Renal cortical epithelial cell (primary cell): ENCODE measurements at regions not wholly inside any gene's neighbourhood (a gene's known extent, or its start where the extent isn't known, plus 50 kb on each side); places are given as distances from the start of the nearest gene placed in this dataset.
"Not testable (repeated sequence)": the region's sequence is repeated elsewhere in the genome, so short reads cannot be mapped to it uniquely, and the experiment has no call there.

ENCODE experiments used
- DNase-seq: peaks from one replicate; pipeline ENCODE4 v3.0.0-alpha.2; 2011; ENCODE audit warnings: low read depth

DNA sequence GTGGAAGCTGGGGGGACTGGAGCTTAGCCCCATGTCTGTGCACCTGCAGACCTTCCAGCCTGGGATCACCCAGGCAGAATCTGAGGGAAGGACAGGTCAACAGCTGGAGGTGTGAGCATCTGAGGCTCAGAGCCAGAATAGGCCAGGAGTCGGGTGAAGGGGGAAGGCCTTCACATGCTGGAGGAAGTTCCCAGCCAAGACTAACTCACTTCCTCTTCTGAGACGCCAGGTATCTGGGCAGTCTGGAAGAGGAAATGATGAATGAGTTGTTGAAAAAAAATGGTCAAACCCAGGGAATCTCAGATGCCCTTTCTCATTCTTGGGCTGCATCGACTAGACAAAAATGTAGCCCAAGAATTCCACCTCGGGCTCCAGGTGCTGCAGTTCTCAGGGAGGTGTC is 73.6 kb upstream of the TIAM2 start:
- no peak for DNase-seq

DNA sequence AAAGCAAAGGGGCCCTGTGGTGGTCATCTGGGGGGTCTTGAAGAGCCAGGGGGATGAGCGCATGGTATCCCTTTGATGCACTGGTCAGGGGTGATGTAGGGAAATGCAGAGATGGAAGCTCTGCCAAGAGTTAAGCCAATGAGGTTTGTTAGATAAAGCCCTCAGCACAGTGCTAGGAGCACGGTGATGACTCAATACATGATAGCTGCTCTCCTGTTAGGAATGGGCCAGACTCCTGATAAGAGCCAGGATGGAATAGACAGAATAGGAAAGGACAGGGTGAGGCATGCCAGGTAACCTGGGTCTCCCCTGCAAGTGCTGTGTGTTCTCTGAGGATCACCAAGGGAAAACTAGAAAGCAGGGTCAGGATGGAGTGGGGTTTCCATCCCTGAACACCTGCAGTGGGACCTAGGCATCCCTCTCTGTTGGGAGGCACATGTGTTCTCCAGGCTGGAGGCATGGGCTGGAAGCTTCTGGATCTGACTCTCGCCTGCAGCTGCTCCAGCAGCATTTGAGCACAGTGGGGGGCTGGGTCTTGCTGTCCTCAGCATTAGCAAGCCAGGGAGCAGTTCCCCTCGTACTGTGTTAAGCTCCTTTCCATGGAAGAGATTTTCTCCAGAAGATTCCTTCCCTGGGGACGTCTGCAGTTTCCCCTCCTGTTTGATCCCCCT is 71.8 kb upstream of the TIAM2 start:
- DNase-seq, result no peak

DNA sequence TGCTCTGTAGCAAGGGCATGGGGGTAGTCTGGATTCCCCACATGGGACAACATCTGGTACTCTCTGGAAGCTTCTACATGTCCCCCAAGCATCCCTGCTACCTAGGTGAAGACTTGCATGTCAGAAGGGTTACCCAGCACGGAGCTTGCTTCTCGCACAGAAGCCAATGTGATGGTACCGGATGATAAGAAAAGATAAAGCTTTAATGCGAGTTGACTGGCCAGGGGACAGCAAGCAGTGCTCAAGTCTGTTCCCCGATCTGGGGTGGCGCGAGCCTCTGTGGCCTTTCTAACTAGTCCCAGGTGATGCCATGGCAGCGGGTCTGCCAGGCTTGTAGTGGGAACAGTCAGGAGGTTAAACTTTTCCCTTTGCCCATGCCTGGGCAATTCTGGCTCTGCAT is 70.0 kb upstream of the TIAM2 start:
- no peak for DNase-seq

DNA sequence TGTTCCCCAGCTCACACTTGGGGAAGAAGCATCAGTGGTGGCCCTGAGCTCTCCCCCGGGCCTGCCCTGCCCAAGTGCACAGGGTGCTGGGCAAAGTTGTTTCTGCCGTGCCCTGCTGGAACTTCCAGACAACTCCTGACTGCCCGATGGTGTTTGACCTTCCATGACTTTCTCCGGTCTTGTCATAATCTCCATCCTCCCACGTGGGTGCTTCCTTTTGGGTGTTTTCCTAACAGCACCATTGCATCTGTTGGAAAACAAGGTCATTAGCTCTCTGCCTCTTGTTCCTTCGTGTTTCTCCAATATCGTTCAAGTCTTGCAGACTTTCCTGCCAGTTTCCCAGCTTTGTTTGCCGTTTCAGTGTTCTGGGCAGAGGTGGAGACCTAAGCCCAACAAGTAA is 68.7 kb upstream of the TIAM2 start:
- DNase-seq, result no peak

DNA sequence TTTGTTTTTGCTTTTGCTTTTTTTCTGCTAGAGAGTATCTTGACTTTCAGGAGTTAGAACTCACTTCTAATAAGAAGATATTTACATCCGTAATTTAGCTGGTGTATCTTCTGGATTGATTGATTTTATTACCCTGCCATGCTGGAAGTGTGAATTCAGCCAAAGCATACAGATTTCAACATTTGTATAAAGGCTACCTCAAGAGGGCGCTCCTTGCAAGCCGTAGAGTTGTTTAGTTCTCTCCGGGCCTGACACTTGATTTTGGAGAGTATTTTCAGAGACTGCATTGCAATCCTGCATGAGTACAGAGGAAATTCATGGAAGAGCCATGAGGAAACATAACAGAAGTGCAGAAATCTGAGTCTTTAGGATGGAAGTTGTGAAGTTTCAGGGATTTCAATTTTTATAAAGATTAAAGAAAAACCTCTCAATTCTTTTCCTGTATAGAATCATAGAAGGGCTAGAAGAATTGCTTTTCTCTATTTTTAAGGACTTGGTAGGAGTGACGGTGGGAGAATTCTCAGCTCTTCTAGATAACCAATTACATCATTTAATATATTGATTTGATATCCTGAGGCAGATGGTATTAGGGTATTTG is 66.7 kb upstream of the TIAM2 start:
- DNase-seq, result peak; percentile 49

DNA sequence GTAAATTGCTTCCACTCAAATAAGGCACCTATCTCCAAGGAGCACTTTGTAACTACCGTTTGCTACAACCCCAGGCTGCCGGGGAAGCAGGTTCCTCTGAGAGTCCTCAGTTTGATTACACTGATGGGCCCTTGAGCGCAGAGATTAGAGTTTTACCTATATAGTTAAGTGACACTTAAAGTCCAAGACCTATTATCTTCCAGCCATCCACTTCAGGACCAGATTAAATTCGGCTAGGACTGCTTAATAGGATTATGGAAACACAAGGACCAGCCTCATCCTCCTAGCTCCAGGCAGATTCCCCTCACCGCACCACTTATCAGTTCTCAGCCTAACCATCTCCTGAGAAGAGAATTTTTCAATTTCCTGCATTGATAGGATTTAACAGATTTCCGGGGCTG is 64.7 kb upstream of the TIAM2 start:
- no peak for DNase-seq

DNA sequence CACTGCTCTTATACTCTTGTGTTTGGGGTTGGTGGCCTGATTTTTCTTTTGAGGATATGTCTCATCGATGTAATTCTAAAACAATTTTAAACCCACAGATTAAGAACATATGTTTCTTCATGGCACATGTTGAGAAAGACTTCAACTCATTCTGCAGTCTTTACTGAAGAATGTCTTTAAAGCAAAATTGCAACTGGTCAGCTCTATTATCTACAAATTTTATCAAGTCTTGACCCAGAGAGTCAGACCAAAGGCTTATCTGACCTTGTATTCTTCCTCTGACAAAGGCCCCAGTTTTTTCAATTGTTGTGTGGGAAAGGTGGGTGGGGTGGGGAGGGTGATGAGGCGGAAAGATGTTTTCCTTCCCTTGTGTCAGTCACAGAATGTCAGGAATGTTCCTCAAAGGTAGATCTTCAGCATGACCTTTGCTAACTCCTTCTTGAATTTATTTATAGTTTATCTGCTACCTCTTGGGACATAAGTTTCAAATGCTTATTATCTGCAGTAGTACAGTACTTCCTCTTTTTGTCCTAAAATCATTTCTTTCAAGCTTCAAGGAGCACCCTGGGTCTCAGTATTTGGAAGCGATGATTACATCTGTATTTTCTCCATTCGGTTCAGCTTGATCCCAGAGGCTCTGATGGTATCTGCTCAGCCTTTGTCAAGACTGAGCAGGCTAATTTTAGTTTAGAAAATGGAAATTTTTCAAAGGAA is 63.2 kb upstream of the TIAM2 start:
- DNase-seq, result peak; percentile 42

DNA sequence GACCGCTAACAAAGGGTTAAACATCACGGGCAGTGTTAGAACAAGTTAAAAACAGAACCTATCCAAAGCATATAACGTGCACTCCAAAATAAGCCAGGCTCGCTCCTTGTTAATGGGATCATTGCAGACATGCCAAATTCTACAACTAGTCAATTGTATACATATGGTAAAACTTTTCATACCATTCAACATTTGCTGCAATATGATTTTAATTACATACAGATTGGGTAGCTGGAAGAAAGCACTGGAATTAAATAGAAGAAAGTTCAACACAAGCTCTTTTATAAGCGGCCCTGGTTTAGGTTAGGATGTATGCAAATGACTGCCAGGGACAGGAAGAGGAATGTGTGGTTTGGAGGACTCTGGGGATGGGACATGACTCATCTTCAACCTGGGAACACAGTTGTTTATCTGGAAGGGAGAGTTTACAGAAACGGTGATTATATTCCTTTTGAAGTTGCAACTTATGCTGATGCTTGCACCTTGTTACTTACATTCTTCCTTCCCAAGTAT is 62.5 kb upstream of the TIAM2 start:
- peak; percentile 72 for DNase-seq

DNA sequence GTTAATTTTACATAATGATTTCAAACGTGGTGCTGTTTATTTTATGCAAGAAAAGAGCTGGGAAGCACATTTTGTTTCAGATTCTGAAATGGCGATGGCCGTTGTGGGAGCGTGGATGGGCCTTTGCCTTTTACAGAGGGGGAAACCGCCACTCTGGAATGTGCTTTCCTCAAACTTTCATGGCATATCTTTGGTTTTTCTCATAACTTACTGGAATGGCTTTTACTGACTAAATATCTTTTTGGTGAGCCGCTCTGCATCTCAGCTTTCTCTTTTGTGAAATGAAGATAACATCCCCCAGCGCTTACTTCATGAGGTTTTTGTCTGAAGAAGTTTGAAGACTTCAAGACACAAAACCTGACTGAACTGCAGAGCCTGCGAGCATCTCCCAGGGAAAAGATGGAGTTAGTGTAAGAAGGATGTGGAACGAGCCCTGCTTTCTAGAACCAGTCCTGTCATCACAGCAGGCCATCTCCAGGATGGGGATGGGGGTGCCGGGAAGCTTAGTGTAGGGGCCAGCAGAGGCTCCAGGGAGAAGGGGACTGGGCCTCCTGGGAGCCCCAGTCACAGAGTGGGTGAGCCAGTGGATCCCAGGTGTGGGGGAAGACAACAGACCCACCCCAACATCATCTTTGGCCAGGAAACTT is 61.8 kb upstream of the TIAM2 start:
- DNase-seq, result no peak

DNA sequence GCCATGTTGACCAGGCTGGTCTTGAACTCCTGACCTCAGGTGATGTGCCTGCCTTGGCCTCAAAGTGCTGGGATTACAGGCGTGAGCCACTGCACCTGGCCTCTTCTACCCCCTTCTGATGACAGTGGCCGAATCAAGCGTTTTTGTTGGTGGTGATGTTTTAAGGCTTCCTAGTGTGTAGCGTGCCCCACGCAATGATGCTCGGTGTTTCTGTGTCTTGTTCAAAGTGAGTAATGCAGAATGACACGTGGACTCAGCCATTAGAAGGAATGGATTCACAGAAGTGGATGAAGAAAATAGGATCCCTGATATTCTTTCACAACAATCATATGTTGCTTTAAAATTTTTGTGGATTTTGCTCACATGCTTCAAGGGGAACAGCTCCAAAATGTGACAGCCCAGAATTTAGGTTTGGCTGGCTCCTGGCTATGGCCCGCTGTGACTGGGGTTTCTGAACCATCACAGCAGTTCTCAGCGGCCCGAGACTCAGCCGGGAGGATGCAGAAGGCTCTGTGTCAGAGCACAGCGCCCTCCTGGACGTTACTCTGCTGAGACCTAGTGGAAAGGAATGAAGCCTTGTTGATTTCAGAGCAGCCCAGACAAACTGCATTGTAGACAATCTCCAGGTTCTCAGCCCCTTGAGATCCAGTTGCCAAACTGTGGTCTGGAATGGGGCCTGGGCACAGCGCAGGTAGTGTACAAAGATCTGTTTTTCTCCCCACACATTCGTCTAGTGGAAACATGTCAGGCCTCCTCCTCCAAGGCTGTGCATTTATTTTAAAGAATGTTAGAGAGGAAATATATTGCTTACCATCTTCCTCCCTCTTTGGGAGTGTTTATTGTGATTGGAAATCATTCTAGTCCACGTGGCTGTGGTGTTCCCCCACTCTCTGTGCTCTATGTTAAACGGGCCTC is 57.6 kb upstream of the TIAM2 start:
- peak; percentile 56 for DNase-seq

DNA sequence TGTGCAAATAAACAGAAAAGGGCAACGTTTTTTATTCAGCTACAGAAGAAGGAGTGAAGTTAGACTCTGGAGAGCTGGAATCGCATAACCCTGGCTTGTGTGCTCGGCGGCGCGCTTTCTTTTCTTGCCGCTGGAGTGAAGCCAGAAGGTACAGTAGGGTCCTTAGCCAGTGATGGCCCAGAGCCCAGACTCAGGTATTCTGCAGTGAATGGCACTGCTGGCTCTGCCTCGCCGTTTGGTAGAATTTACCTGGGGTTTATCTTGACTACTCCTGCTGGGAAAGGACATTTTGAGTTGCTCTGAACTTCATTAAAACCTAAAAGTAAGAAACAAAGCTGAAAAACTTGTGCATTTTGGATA is 56.9 kb upstream of the TIAM2 start:
- no peak for DNase-seq

DNA sequence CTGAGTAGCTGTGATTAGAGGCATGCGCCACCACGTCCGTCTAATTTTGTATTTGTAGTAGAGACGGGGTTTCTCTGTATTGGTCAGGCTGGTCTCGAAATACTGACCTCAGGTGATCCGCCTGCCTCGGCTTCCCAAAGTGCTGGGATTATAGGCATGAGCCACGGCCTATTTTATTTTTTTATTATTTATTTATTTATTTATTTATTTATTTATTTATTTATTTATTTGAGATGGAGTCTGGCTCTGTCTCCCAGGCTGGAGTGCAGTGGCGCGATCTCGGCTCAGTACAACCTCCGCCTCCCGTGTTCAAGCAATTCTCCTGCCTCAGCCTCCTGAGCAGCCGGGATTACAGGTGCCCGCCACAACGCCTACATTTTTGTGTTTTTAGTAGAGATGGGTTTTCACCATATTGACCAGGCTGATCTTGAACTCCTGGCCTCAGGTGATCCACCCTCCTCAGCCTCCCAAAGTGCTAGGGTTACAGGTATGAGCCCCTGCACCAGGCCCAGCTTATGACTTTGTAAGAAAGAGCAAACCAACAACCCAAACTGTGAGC is 56.3 kb upstream of the TIAM2 start:
- DNase-seq, result not testable (repeated sequence)

DNA sequence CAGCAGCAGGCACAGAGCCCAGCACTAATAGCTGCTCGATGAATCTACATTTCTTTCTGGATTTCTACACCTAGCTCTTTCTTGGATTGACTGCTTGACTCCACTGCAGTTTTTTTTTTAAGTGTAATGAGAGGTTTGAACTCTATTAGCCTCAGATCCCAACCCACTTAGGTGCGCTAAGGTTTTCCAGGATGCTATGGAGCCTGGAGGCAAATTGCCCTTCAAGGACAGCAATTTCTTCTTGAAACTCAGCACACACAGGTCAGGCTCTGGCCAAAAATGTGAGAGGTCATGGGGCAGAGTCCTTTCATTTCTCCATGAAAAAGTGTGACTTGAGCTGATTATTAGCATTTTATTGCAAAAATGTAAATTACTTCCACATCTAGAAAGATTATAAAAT is 52.3 kb upstream of the TIAM2 start:
- DNase-seq, result no peak

DNA sequence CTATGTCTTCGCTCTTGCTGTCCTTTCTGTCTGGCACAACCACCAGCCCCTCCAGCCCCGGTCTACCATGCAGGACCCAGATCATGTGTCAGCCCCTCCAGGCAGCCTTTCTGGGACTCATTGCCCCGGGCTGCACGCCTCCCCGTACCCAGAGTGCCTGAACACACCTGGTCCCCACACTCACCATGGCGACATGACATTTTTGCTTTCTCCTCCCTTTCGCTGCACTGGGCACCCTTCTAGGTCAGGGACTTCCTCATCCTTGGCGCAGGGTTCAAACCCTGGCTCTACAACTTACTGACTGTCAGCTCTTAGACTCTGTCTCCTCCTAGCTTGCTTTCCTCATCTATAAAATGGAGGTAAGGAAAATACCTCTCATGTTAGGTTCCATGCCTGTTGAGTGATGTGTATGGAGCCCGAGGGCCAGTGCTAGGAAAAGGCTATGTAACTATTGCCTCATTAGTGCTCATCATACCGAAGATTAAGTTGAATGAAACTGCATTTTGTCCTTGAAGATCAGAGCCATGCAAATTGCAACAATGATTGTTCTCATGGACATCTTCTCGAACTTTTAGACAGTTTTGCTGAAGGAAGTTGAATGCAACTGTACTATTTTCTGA is 49.7 kb upstream of the TIAM2 start:
- DNase-seq, result no peak
